SK-N-SH (cell line): ENCODE measurements at regions not wholly inside any gene's neighbourhood (a gene's known extent, or its start where the extent isn't known, plus 50 kb on each side); places are given as distances from the start of the nearest gene placed in this dataset.
"Not testable (repeated sequence)": the region's sequence is repeated elsewhere in the genome, so short reads cannot be mapped to it uniquely, and the experiment has no call there.

ENCODE experiments used
- CHD2 ChIP-seq: fragments of 150-350 bp; IDR thresholded peaks from 2 replicates; pipeline ENCODE4 v1.6.1; 2018; ENCODE audit warnings: low read length; ENCODE audit not compliant: partially characterized antibody
- JUND ChIP-seq: IDR thresholded peaks from 2 replicates; pipeline ENCODE4 v1.4.0; 2012
- MXI1 ChIP-seq: IDR thresholded peaks from 2 replicates; pipeline ENCODE4 v1.6.1; 2012; ENCODE audit warnings: mild to moderate bottlenecking, low read depth, low read length, improper control_type of control experiment
- NRF1 ChIP-seq: IDR thresholded peaks from 2 replicates; pipeline ENCODE4 v1.6.1; 2012; ENCODE audit warnings: low read depth, mild to moderate bottlenecking, low read length
- POLR2AphosphoS5 ChIP-seq: IDR thresholded peaks from 2 replicates; pipeline ENCODE4 v1.6.1; 2012; ENCODE audit warnings: low read depth, low read length
- RAD21 ChIP-seq: IDR thresholded peaks from 2 replicates; pipeline ENCODE4 v1.6.1; 2012; ENCODE audit warnings: mild to moderate bottlenecking, low read length
- TF ChIP-seq, protein P1 (sequence below): IDR thresholded peaks from 2 replicates; pipeline ENCODE4 v1.4.0; 2012; ENCODE audit warnings: low read depth, borderline replicate concordance
- TF ChIP-seq, protein P2 (sequence below): fragments of 200-600 bp; sonication (generic); IDR thresholded peaks from 2 replicates; pipeline ENCODE4 v1.6.1; 2017; ENCODE audit warnings: antibody characterized with exemption, mild to moderate bottlenecking, moderate library complexity
- TF ChIP-seq, protein P3 (sequence below): fragments of 150-350 bp; IDR thresholded peaks from 2 replicates; pipeline ENCODE4 v1.6.1; 2017; ENCODE audit warnings: antibody characterized with exemption, low read length, low read depth, borderline replicate concordance

DNA sequence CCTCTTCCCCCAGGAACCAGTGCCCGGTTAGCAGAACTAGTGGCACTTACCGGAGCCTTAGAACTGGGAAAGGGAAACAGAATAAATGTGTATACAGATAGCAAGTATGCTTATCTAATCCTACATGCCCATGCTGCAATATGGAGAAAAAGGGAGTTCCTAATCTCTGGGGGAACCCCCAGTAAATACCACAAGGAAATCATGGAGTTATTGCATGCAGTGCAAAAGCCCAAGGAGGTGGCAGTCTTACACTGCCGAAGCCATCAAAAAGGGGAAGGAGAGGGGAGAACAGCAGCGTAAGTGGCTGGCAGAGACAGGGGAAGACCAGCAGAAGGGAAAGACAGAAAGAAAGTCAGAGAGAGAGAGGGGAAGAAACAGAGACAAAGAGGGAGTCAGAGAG lies 556.7 kb upstream of the SPRY2 start:
- TF ChIP-seq, protein P1, sequence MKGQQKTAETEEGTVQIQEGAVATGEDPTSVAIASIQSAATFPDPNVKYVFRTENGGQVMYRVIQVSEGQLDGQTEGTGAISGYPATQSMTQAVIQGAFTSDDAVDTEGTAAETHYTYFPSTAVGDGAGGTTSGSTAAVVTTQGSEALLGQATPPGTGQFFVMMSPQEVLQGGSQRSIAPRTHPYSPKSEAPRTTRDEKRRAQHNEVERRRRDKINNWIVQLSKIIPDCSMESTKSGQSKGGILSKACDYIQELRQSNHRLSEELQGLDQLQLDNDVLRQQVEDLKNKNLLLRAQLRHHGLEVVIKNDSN: not testable (repeated sequence)
- TF ChIP-seq NRF1, RAD21, JUND, POLR2AphosphoS5, MXI1, CHD2: not testable (repeated sequence)
- TF ChIP-seq, protein P2, sequence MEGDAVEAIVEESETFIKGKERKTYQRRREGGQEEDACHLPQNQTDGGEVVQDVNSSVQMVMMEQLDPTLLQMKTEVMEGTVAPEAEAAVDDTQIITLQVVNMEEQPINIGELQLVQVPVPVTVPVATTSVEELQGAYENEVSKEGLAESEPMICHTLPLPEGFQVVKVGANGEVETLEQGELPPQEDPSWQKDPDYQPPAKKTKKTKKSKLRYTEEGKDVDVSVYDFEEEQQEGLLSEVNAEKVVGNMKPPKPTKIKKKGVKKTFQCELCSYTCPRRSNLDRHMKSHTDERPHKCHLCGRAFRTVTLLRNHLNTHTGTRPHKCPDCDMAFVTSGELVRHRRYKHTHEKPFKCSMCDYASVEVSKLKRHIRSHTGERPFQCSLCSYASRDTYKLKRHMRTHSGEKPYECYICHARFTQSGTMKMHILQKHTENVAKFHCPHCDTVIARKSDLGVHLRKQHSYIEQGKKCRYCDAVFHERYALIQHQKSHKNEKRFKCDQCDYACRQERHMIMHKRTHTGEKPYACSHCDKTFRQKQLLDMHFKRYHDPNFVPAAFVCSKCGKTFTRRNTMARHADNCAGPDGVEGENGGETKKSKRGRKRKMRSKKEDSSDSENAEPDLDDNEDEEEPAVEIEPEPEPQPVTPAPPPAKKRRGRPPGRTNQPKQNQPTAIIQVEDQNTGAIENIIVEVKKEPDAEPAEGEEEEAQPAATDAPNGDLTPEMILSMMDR: not testable (repeated sequence)
- TF ChIP-seq, protein P3, sequence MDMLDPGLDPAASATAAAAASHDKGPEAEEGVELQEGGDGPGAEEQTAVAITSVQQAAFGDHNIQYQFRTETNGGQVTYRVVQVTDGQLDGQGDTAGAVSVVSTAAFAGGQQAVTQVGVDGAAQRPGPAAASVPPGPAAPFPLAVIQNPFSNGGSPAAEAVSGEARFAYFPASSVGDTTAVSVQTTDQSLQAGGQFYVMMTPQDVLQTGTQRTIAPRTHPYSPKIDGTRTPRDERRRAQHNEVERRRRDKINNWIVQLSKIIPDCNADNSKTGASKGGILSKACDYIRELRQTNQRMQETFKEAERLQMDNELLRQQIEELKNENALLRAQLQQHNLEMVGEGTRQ: not testable (repeated sequence)
